CD14-positive monocyte (primary cell): ENCODE measurements at regions not wholly inside any gene's neighbourhood (a gene's known extent, or its start where the extent isn't known, plus 50 kb on each side); places are given as distances from the start of the nearest gene placed in this dataset.

ENCODE experiments used
- DNase-seq, 3 donors: peaks; one replicate each; pipeline ENCODE4 v3.0.0-alpha.2; 2011 to 2022
- H2AFZ ChIP-seq: 2 replicates; pipeline ENCODE4 v1.6.0; 2012; ENCODE audit warnings: mild to moderate bottlenecking, low read depth, low read length, inconsistent platforms; ENCODE audit not compliant: insufficient read depth, poor library complexity, severe bottlenecking
- H3K27ac ChIP-seq, 2 donors: 1 replicate in 1 of 2; 2 replicates in 1 of 2; pipeline ENCODE4 v1.5.1; 2012 to 2013; ENCODE audit warnings: low read length in 2 of 2, control low read depth in 1 of 2, inconsistent platforms in 1 of 2, low read depth in 1 of 2, mild to moderate bottlenecking in 1 of 2
- H3K27me3 ChIP-seq, 2 donors: one replicate each; pipeline versions ENCODE4 v1.6.0 to v1.6.1; 2011 to 2013; ENCODE audit warnings: low read length in 2 of 2; ENCODE audit not compliant: control insufficient read depth in 2 of 2, insufficient read depth in 2 of 2
- H3K36me3 ChIP-seq, 2 donors: replicated peaks in 1 of 2; 1 replicate in 1 of 2; 2 replicates in 1 of 2; pipeline versions ENCODE4 v1.5.1 to v1.6.1; 2012 to 2013; ENCODE audit warnings: low read length in 2 of 2, control low read depth in 1 of 2, inconsistent platforms in 1 of 2, mild to moderate bottlenecking in 1 of 2; ENCODE audit not compliant: insufficient read depth in 2 of 2, control insufficient read depth in 1 of 2
- H3K4me1 ChIP-seq, 2 donors: 1 replicate in 1 of 2; 2 replicates in 1 of 2; pipeline versions ENCODE4 v1.5.1 to v1.6.1; 2012 to 2013; ENCODE audit warnings: low read length in 2 of 2, control low read depth in 1 of 2, inconsistent platforms in 1 of 2, mild to moderate bottlenecking in 1 of 2, moderate library complexity in 1 of 2; ENCODE audit not compliant: insufficient read depth in 2 of 2, control insufficient read depth in 1 of 2
- H3K4me2 ChIP-seq: replicated peaks from 2 replicates; pipeline ENCODE3; 2012; ENCODE audit warnings: low read length, moderate library complexity, mild to moderate bottlenecking; ENCODE audit not compliant: poor library complexity, severe bottlenecking; ENCODE audit errors: extremely low read depth
- H3K4me3 ChIP-seq, 3 experiments: fragments of 200-600 bp in 1 of 3; sonication (generic) in 1 of 3; replicated peaks in 1 of 3; 1 replicate in 2 of 3; 2 replicates in 1 of 3; pipeline ENCODE4 v1.5.1; 2011 to 2013; ENCODE audit warnings: low read length in 3 of 3, mild to moderate bottlenecking in 3 of 3, control low read depth in 2 of 3, low read depth in 2 of 3, inconsistent platforms in 1 of 3, moderate library complexity in 1 of 3
- H3K79me2 ChIP-seq: 2 replicates; pipeline ENCODE4 v1.6.0; 2012; ENCODE audit warnings: mild to moderate bottlenecking, control low read depth, inconsistent platforms, low read length, moderate library complexity; ENCODE audit not compliant: insufficient read depth
- H3K9ac ChIP-seq: 2 replicates; pipeline ENCODE4 v1.6.0; 2017; ENCODE audit warnings: low read length, mild to moderate bottlenecking; ENCODE audit not compliant: insufficient read depth, poor library complexity, severe bottlenecking
- H3K9me3 ChIP-seq, 2 donors: replicated peaks in 1 of 2; 1 replicate in 1 of 2; 2 replicates in 1 of 2; pipeline versions ENCODE4 v1.5.1 to v1.6.1; 2012 to 2013; ENCODE audit warnings: low read length in 2 of 2, control low read depth in 1 of 2; ENCODE audit not compliant: control insufficient read depth in 1 of 2, insufficient read depth in 1 of 2
- H4K20me1 ChIP-seq: 2 replicates; pipeline ENCODE4 v1.6.0; 2012; ENCODE audit warnings: mild to moderate bottlenecking, low read length, control low read depth, moderate library complexity; ENCODE audit not compliant: insufficient read depth
- H3K27ac Mint-ChIP-seq, 7 donors: one replicate each; pipeline ENCODE4 v1.8.0; 2020; ENCODE audit warnings: mild to moderate bottlenecking in 7 of 7, mixed read lengths in 7 of 7, moderate library complexity in 6 of 7, inconsistent platforms in 2 of 7
- H3K27me3 Mint-ChIP-seq, 3 donors: one replicate each; pipeline ENCODE4 v1.8.0; 2021 to 2022; ENCODE audit warnings: low read depth in 3 of 3, mild to moderate bottlenecking in 3 of 3, mixed read lengths in 3 of 3, moderate library complexity in 3 of 3, inconsistent platforms in 1 of 3
- H3K36me3 Mint-ChIP-seq, 2 donors: one replicate each; pipeline ENCODE4 v1.8.0; 2020; ENCODE audit warnings: mixed read lengths in 2 of 2, inconsistent platforms in 1 of 2, mild to moderate bottlenecking in 1 of 2
- H3K4me1 Mint-ChIP-seq: one replicate; pipeline ENCODE4 v1.8.0; 2020; ENCODE audit warnings: mild to moderate bottlenecking, mixed read lengths
- H3K4me3 Mint-ChIP-seq, 2 donors: one replicate each; pipeline ENCODE4 v1.8.0; 2020; ENCODE audit warnings: mild to moderate bottlenecking in 2 of 2, mixed read lengths in 2 of 2, moderate library complexity in 1 of 2
- H3K9me3 Mint-ChIP-seq, 7 donors: one replicate each; pipeline ENCODE4 v1.8.0; 2020 to 2022; ENCODE audit warnings: mixed read lengths in 7 of 7, mild to moderate bottlenecking in 6 of 7, moderate library complexity in 6 of 7, inconsistent platforms in 2 of 7
- WGBS: methylation state at CpG from one replicate; pipeline ENCODE4 v1.1.5; 2013; ENCODE audit warnings: missing lambda C conversion rate; ENCODE audit not compliant: insufficient coverage; 5-methylcytosine and 5-hydroxymethylcytosine counted together
- intact Hi-C, 2 donors: fragments of 100-400 bp; cut with micrococcal nuclease; formaldehyde crosslinking; loops; one replicate each; pipeline versions ENCODE4 v1.15.0 to v1.15.1; 2023
- TF ChIP-seq, protein P1 (sequence below): fragments of 200-600 bp; IDR thresholded peaks from one replicate; pipeline ENCODE4 v1.8.0; 2022; ENCODE audit warnings: antibody characterized with exemption, mild to moderate bottlenecking

DNA sequence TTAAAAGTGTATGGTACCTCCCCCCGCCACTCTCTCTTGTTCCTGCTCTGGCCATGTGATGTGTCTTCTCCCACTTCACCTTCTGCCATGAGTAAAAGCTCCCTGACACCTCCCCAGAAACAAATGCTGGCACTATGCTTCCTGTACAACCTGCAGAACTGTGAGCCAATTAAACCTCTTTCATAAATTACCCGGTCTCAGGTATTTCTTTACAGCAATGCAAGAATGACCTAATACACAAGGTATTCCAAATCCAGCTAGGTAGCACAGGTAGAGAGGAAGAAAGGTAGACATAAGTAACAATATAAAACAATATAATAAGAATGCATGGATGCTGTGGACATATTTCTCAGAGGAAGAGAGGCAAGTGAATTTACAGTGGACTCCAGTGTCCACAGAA, 394.1 kb upstream of the ARID1B start:
- Mint-ChIP-seq H3K4me1 (no peaks in the 10 kb centered on the region), H3K27me3 (peaks cover 0 to 2% (median 0%) of the 10 kb centered on the region in 3 donors), H3K27ac (no peak overlapping the region), H3K36me3 (no peaks in the 10 kb centered on the region), H3K9me3 (peaks cover 0 to 4% (median 0%) of the 10 kb centered on the region in 7 donors), H3K4me3 (no peak overlapping the region)
- Histone ChIP-seq H3K27me3 (no peaks in the 10 kb centered on the region), H3K9ac (no peak overlapping the region), H3K27ac (no peak overlapping the region), H3K4me2 (no peak overlapping the region), H3K36me3 (no peaks in the 10 kb centered on the region), H3K4me1 (no peaks in the 10 kb centered on the region), H2AFZ (no peak overlapping the region), H3K9me3 (no peaks in the 10 kb centered on the region), H4K20me1 (no peaks in the 10 kb centered on the region), H3K4me3 (no peak overlapping the region), H3K79me2 (no peaks in the 10 kb centered on the region)
- TF ChIP-seq, protein P1, sequence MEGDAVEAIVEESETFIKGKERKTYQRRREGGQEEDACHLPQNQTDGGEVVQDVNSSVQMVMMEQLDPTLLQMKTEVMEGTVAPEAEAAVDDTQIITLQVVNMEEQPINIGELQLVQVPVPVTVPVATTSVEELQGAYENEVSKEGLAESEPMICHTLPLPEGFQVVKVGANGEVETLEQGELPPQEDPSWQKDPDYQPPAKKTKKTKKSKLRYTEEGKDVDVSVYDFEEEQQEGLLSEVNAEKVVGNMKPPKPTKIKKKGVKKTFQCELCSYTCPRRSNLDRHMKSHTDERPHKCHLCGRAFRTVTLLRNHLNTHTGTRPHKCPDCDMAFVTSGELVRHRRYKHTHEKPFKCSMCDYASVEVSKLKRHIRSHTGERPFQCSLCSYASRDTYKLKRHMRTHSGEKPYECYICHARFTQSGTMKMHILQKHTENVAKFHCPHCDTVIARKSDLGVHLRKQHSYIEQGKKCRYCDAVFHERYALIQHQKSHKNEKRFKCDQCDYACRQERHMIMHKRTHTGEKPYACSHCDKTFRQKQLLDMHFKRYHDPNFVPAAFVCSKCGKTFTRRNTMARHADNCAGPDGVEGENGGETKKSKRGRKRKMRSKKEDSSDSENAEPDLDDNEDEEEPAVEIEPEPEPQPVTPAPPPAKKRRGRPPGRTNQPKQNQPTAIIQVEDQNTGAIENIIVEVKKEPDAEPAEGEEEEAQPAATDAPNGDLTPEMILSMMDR: no peak
- DNase-seq: no peak
- intact Hi-C loops: no loop called here
- no CpG with 5 or more reads among the region's 2 CpGs for WGBS

DNA sequence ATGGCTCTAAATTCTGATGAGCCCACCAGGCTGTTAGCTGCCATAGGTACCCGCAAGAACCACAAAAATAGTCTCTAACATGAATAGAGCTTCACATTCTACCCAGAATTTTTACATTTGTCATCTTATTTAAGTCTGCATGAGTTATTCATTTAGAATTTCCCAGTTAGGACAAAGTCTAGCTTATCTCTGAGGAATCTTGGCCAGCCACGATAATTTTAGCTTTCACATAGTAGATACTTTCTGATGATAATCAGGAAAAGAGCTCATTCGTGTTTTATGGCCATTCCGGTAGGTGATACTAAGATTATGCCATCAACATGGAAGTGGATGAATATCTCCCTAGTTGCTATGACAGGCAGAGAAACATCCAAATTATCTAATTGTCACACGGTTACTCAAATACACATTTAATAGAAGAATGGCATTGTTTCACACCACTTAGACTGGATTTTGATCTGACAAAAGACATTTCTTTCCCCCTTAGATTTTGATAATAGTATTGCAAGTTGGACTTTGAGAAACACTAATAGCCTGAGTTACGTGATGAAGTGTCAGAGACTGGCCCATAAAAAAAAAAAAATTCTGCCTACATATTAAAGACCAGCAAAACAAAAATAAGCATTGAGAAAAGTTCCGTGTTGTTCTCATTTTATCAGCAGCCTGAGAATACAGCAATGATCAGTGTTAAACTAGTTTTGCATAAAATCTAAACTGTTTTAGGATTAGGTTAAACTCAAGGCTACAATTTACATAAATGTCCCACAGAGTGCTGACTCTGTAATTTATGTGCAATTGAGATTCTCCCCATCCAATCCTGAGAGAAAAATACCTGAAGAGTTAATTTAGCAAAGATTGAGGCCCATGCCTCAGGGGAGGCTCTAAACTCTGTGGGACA, 397.5 kb upstream of the ARID1B start:
- peaks cover 0 to 4% (median 0%) of the 10 kb centered on the region in 7 donors for H3K9me3 Mint-ChIP-seq
- no peaks in the 10 kb centered on the region for H3K36me3 Mint-ChIP-seq
- Histone ChIP-seq H3K4me1 (no peaks in the 10 kb centered on the region), H4K20me1 (no peaks in the 10 kb centered on the region), H3K9ac (no peak overlapping the region), H3K4me2 (no peak overlapping the region), H3K36me3 (no peaks in the 10 kb centered on the region), H3K27me3 (no peaks in the 10 kb centered on the region), H3K27ac (no peak overlapping the region), H3K9me3 (no peaks in the 10 kb centered on the region), H3K4me3 (no peak overlapping the region), H3K79me2 (no peaks in the 10 kb centered on the region), H2AFZ (no peak overlapping the region)
- WGBS: no CpG with 5 or more reads among the region's 7 CpGs
- TF ChIP-seq, protein P1: no peak
- peaks cover 0 to 2% (median 0%) of the 10 kb centered on the region in 3 donors for H3K27me3 Mint-ChIP-seq
- intact Hi-C loops: no loop called here
- no peak for DNase-seq
- no peaks in the 10 kb centered on the region for H3K4me1 Mint-ChIP-seq
- no peak overlapping the region for H3K27ac Mint-ChIP-seq
- H3K4me3 Mint-ChIP-seq: no peak overlapping the region
